GM21515 (cell line): ENCODE measurements at regions not wholly inside any gene's neighbourhood (a gene's known extent, or its start where the extent isn't known, plus 50 kb on each side); places are given as distances from the start of the nearest gene placed in this dataset.

Experiments
- ATAC-seq: cut with Tn5 transposase; IDR thresholded peaks from one replicate; pipeline ENCODE4 v1.9.1; 2021; ENCODE audit not compliant: unreplicated experiment

DNA sequence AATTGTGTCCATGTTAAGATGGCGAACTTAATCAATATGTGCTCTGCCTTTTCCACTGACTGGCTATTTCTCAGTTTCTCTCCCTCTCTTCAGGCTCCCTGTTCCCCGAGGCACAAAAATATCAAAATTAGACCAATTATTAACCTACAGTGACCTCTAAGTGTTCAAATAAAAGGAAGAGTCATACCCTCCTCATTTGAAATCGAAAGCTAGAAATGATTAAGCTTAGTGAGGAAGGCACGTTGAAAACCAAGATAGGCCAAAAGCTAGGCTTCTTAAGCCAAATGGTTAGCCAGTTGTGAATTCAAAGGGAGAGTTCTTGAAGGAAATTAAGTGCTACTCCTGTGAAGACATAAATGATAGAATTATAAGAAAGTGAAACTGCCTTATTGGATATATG, 81.1 kb upstream of the MBL2 start:
- no peak for ATAC-seq

- no peak for ATAC-seq
Measured at GRCh38 chr10:52836816-52837215, 64.2 kb upstream of the MBL2 start.
